DND-41 (cell line): ENCODE measurements at regions not wholly inside any gene's neighbourhood (a gene's known extent, or its start where the extent isn't known, plus 50 kb on each side); places are given as distances from the start of the nearest gene placed in this dataset.

ENCODE experiments used
- ATAC-seq: fragments of 200-7000 bp; cut with Tn5 transposase; 3 replicates; pipeline ENCODE4 v1.9.1; 2021; ENCODE audit warnings: low read depth; ENCODE audit not compliant: insufficient read depth
- DNase-seq: peaks from one replicate; pipeline ENCODE4 v3.0.0-alpha.2; 2020
- H2AFZ ChIP-seq: 2 replicates; pipeline ENCODE4 v1.6.0; 2012; ENCODE audit warnings: low read depth, low read length
- H3K27ac ChIP-seq: 2 replicates; pipeline ENCODE4 v1.5.1; 2012; ENCODE audit warnings: low read length, inconsistent platforms
- H3K27me3 ChIP-seq: fragments of 200-600 bp; sonication (generic); 2 replicates; pipeline ENCODE4 v1.6.0; 2012; ENCODE audit warnings: low read length, mild to moderate bottlenecking, inconsistent platforms; ENCODE audit not compliant: insufficient read depth, poor library complexity
- H3K36me3 ChIP-seq: 2 replicates; pipeline ENCODE4 v1.5.1; 2012; ENCODE audit warnings: low read length, inconsistent platforms; ENCODE audit not compliant: insufficient read depth
- H3K4me1 ChIP-seq: 2 replicates; pipeline ENCODE4 v1.5.1; 2012; ENCODE audit warnings: mild to moderate bottlenecking, low read length; ENCODE audit not compliant: insufficient read depth
- H3K4me2 ChIP-seq: 2 replicates; pipeline ENCODE4 v1.6.0; 2012; ENCODE audit warnings: mild to moderate bottlenecking, moderate library complexity, low read length, inconsistent platforms; ENCODE audit not compliant: insufficient read depth
- H3K4me3 ChIP-seq, 2 experiments: fragments of 200-600 bp in 1 of 2; shearing (Covaris generic) in 1 of 2; 2 replicates each; pipeline ENCODE4 v1.5.1; 2012 to 2016; ENCODE audit warnings: inconsistent platforms in 2 of 2, low read length in 2 of 2, mild to moderate bottlenecking in 2 of 2, low read depth in 1 of 2, moderate library complexity in 1 of 2
- H3K79me2 ChIP-seq: 2 replicates; pipeline ENCODE4 v1.6.0; 2012; ENCODE audit warnings: low read length, inconsistent platforms; ENCODE audit not compliant: insufficient read depth
- H3K9ac ChIP-seq: 2 replicates; pipeline ENCODE4 v1.6.0; 2012; ENCODE audit warnings: low read depth, mild to moderate bottlenecking, inconsistent platforms, low read length, moderate library complexity
- H3K9me3 ChIP-seq: 2 replicates; pipeline ENCODE4 v1.5.1; 2012; ENCODE audit warnings: low read length, moderate library complexity, mild to moderate bottlenecking, inconsistent platforms; ENCODE audit not compliant: insufficient read depth, severe bottlenecking
- H4K20me1 ChIP-seq: 2 replicates; pipeline ENCODE4 v1.6.0; 2012; ENCODE audit warnings: low read length; ENCODE audit not compliant: insufficient read depth
- CTCF ChIP-seq: IDR thresholded peaks from 2 replicates; pipeline ENCODE4 v1.5.1; 2012; ENCODE audit warnings: borderline replicate concordance, low read length, moderate library complexity, mild to moderate bottlenecking; ENCODE audit not compliant: poor library complexity, severe bottlenecking; ENCODE audit errors: extremely low read depth
- EZH2 ChIP-seq: IDR thresholded peaks from 3 replicates; pipeline ENCODE4 v1.6.1; 2012; ENCODE audit warnings: borderline replicate concordance, low read depth, mild to moderate bottlenecking, moderate library complexity, low read length, inconsistent platforms; ENCODE audit not compliant: severe bottlenecking

GRCh38 chr16:86085161-86085611 lies 186.2 kb downstream of the IRF8 start:
- Histone ChIP-seq H3K9me3 (no peaks in the 10 kb centered on the region), H3K36me3 (no peaks in the 10 kb centered on the region), H3K27me3 (peaks cover 4% of the 10 kb centered on the region), H3K27ac (no peak overlapping the region), H3K4me3 (no peak overlapping the region), H3K79me2 (no peaks in the 10 kb centered on the region), H3K4me2 (no peak overlapping the region), H3K9ac (no peak overlapping the region), H2AFZ (no peak overlapping the region), H4K20me1 (no peaks in the 10 kb centered on the region), H3K4me1 (no peaks in the 10 kb centered on the region)
- TF ChIP-seq CTCF = no peak
- TF ChIP-seq EZH2 = no peak
- no peak for ATAC-seq
- DNase-seq = no peak

GRCh38 chr16:86085795-86086194 lies 186.8 kb downstream of the IRF8 start:
- H3K79me2 ChIP-seq = no peaks in the 10 kb centered on the region
- H2AFZ ChIP-seq = no peak overlapping the region
- no peaks in the 10 kb centered on the region for H4K20me1 ChIP-seq
- no peak overlapping the region for H3K4me3 ChIP-seq
- no peaks in the 10 kb centered on the region for H3K27me3 ChIP-seq
- TF ChIP-seq CTCF = no peak
- TF ChIP-seq EZH2 = no peak
- ATAC-seq (no peak), DNase-seq (no peak)
- H3K4me1 ChIP-seq = no peaks in the 10 kb centered on the region
- no peaks in the 10 kb centered on the region for H3K9me3 ChIP-seq
- no peaks in the 10 kb centered on the region for H3K36me3 ChIP-seq
- H3K4me2 ChIP-seq = no peak overlapping the region
- no peak overlapping the region for H3K27ac ChIP-seq
- no peak overlapping the region for H3K9ac ChIP-seq

GRCh38 chr16:86086471-86086870 lies 187.5 kb downstream of the IRF8 start:
- H3K36me3 ChIP-seq = no peaks in the 10 kb centered on the region
- DNase-seq (no peak), ATAC-seq (no peak)
- TF ChIP-seq CTCF = no peak
- TF ChIP-seq EZH2 = no peak
- H3K4me3 ChIP-seq = no peak overlapping the region
- no peak overlapping the region for H3K9ac ChIP-seq
- H3K27ac ChIP-seq = no peak overlapping the region
- H3K79me2 ChIP-seq = no peaks in the 10 kb centered on the region
- H3K27me3 ChIP-seq = no peaks in the 10 kb centered on the region
- no peaks in the 10 kb centered on the region for H3K9me3 ChIP-seq
- no peaks in the 10 kb centered on the region for H3K4me1 ChIP-seq
- no peak overlapping the region for H2AFZ ChIP-seq
- H4K20me1 ChIP-seq = no peaks in the 10 kb centered on the region
- no peak overlapping the region for H3K4me2 ChIP-seq
